Natural killer cell (primary cell): ENCODE measurements at regions not wholly inside any gene's neighbourhood (a gene's known extent, or its start where the extent isn't known, plus 50 kb on each side); places are given as distances from the start of the nearest gene placed in this dataset.

Experiments
- ATAC-seq, 3 donors: fragments of 150-1000 bp in 2 of 3; fragments of 200-7000 bp in 1 of 3; cut with Tn5 transposase; 1 replicate in 1 of 3; 2 replicates in 2 of 3; pipeline ENCODE4 v1.10.0; 2021; ENCODE audit warnings: mild to moderate bottlenecking in 2 of 3, moderate library complexity in 2 of 3
- DNase-seq, 2 donors: peaks; one replicate each; pipeline versions ENCODE4 v3.0.0 to v3.0.0-alpha.2; 2013 to 2021; ENCODE audit warnings: mixed read lengths in 1 of 2
- H3K27ac ChIP-seq: one replicate; pipeline ENCODE4 v1.5.1; 2013; ENCODE audit warnings: mild to moderate bottlenecking, low read length
- H3K27me3 ChIP-seq: one replicate; pipeline ENCODE4 v1.6.1; 2013; ENCODE audit warnings: low read length; ENCODE audit not compliant: control insufficient read depth, insufficient read depth
- H3K36me3 ChIP-seq: one replicate; pipeline ENCODE4 v1.6.1; 2013; ENCODE audit warnings: low read length; ENCODE audit not compliant: control insufficient read depth, insufficient read depth
- H3K4me1 ChIP-seq: one replicate; pipeline ENCODE4 v1.6.1; 2013; ENCODE audit warnings: low read length; ENCODE audit not compliant: control insufficient read depth, insufficient read depth
- H3K4me3 ChIP-seq: one replicate; pipeline ENCODE4 v1.5.1; 2013; ENCODE audit warnings: low read length
- H3K9me3 ChIP-seq: one replicate; pipeline ENCODE4 v1.6.1; 2013; ENCODE audit warnings: low read length; ENCODE audit not compliant: control insufficient read depth, insufficient read depth
- H3K27ac Mint-ChIP-seq, 2 donors: one replicate each; pipeline ENCODE4 v1.8.0; 2022; ENCODE audit warnings: mild to moderate bottlenecking in 2 of 2, mixed read lengths in 2 of 2, moderate library complexity in 1 of 2
- H3K27me3 Mint-ChIP-seq, 2 donors: one replicate each; pipeline ENCODE4 v1.8.0; 2022; ENCODE audit warnings: low read depth in 2 of 2, mixed read lengths in 2 of 2
- H3K36me3 Mint-ChIP-seq: one replicate; pipeline ENCODE4 v1.8.0; 2022; ENCODE audit warnings: mixed read lengths
- H3K4me1 Mint-ChIP-seq, 2 donors: one replicate each; pipeline ENCODE4 v1.8.0; 2022; ENCODE audit warnings: mixed read lengths in 2 of 2
- H3K4me3 Mint-ChIP-seq: one replicate; pipeline ENCODE4 v1.8.0; 2022; ENCODE audit warnings: mild to moderate bottlenecking, moderate library complexity, mixed read lengths
- H3K9me3 Mint-ChIP-seq, 2 donors: one replicate each; pipeline ENCODE4 v1.8.0; 2022; ENCODE audit warnings: mixed read lengths in 2 of 2
- WGBS: methylation state at CpG from one replicate; pipeline ENCODE4 v1.1.7; 2013; ENCODE audit warnings: missing lambda C conversion rate; ENCODE audit not compliant: insufficient coverage; 5-methylcytosine and 5-hydroxymethylcytosine counted together
- intact Hi-C: fragments of 100-400 bp; cut with micrococcal nuclease; formaldehyde crosslinking; loops from one replicate; pipeline ENCODE4 v1.14.2; 2022
- TF ChIP-seq, protein P1 (sequence below): fragments of 200-600 bp; IDR thresholded peaks from one replicate; pipeline ENCODE4 v1.8.0; 2022; ENCODE audit warnings: antibody characterized with exemption

DNA sequence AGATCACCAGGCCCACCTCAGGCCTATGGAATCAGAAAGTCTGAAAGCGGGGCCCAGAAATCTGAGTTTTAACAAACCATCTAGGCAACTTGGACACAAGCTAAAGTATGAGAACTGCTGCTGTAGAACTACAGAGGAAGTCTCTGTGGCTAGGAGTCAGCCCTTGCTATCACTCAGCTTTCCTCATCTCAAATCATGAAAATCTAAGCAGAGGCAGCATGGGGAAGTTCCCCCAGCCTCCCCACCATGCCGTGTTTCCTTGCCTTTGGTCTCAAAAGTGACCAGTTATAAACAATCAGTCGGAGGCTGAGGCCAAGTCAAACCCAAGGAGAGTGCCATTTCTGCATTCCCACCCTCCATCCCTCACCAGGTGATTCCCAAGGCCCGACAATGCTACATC is 404.7 kb downstream of the BCL11A start:
- Mint-ChIP-seq H3K27me3 (peaks cover 3 to 5% of the 10 kb centered on the region in 2 donors), H3K36me3 (no peaks in the 10 kb centered on the region), H3K4me3 (no peak overlapping the region), H3K4me1 (no peaks in the 10 kb centered on the region), H3K27ac (no peak overlapping the region), H3K9me3 (no peaks in the 10 kb centered on the region)
- ATAC-seq (no peak), DNase-seq (peak in 1 of 2 donors; percentile 2)
- Histone ChIP-seq H3K27ac (no peak overlapping the region), H3K9me3 (no peaks in the 10 kb centered on the region), H3K36me3 (no peaks in the 10 kb centered on the region), H3K27me3 (no peaks in the 10 kb centered on the region), H3K4me3 (no peak overlapping the region), H3K4me1 (peaks cover 5% of the 10 kb centered on the region)
- TF ChIP-seq, protein P1, sequence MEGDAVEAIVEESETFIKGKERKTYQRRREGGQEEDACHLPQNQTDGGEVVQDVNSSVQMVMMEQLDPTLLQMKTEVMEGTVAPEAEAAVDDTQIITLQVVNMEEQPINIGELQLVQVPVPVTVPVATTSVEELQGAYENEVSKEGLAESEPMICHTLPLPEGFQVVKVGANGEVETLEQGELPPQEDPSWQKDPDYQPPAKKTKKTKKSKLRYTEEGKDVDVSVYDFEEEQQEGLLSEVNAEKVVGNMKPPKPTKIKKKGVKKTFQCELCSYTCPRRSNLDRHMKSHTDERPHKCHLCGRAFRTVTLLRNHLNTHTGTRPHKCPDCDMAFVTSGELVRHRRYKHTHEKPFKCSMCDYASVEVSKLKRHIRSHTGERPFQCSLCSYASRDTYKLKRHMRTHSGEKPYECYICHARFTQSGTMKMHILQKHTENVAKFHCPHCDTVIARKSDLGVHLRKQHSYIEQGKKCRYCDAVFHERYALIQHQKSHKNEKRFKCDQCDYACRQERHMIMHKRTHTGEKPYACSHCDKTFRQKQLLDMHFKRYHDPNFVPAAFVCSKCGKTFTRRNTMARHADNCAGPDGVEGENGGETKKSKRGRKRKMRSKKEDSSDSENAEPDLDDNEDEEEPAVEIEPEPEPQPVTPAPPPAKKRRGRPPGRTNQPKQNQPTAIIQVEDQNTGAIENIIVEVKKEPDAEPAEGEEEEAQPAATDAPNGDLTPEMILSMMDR: no peak
- 30% methylated on average over 4 of the region's 4 CpGs for WGBS
- intact Hi-C loops: no loop called here

DNA sequence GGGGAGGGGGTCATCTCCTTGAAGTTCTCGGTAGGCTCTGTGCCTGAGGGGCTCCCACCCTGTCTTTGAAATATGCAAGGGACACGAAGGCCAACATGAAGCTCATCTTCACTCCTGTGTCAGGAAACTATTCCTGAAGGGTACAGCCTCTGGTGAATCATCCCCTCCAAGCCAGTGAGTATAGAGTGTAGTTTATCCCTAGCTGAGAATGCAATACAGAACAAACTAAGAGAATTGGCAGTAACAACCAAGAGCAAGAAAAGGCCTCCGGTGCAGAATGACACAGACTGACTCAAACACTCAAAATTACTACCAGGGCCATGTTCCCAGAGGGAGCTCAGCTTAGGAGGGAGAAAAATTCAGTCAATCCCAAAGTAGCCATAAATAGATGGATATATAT is 413.3 kb downstream of the BCL11A start:
- H3K4me3 ChIP-seq: no peak overlapping the region
- no peak overlapping the region for H3K27ac ChIP-seq
- no peak overlapping the region for H3K4me3 Mint-ChIP-seq
- H3K27me3 ChIP-seq: no peaks in the 10 kb centered on the region
- peaks cover 0 to 2% of the 10 kb centered on the region in 2 donors for H3K9me3 Mint-ChIP-seq
- H3K27me3 Mint-ChIP-seq: no peaks in the 10 kb centered on the region
- DNase-seq: no peak
- no peaks in the 10 kb centered on the region for H3K9me3 ChIP-seq
- no peaks in the 10 kb centered on the region for H3K36me3 Mint-ChIP-seq
- H3K36me3 ChIP-seq: no peaks in the 10 kb centered on the region
- intact Hi-C loops: no loop called here
- WGBS: 89% methylated on average over 3 of the region's 3 CpGs
- no peaks in the 10 kb centered on the region for H3K4me1 Mint-ChIP-seq
- ATAC-seq: no peak
- TF ChIP-seq, protein P1: no peak
- H3K4me1 ChIP-seq: no peaks in the 10 kb centered on the region
- H3K27ac Mint-ChIP-seq: no peak overlapping the region

DNA sequence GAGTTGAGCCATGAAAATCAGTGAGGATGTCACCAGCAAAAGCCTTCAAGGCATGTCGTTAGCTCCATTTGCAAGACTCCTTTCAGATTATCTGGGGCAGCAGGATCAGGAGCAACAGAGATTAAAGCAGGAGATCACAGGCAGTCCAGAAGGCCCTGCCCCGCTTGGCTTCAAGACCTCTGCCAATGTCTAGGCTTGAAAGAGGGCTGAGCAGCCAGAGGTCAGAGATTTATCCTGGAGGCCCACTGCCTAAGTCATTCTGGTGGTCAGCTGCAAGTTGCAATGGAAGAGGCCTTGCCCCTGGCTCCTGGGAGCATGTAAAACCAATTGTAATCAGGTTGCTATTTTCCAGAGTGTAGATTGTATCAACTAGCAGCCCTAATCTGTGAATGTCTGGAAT is 416.5 kb downstream of the BCL11A start:
- no peaks in the 10 kb centered on the region for H3K36me3 Mint-ChIP-seq
- intact Hi-C loops: no loop called here
- Histone ChIP-seq H3K27ac (no peak overlapping the region), H3K4me3 (no peak overlapping the region), H3K36me3 (no peaks in the 10 kb centered on the region), H3K27me3 (no peaks in the 10 kb centered on the region), H3K4me1 (no peaks in the 10 kb centered on the region), H3K9me3 (no peaks in the 10 kb centered on the region)
- WGBS: 92% methylated on average over 2 of the region's 2 CpGs
- no peak overlapping the region for H3K4me3 Mint-ChIP-seq
- DNase-seq (no peak), ATAC-seq (no peak)
- TF ChIP-seq, protein P1: no peak
- H3K27me3 Mint-ChIP-seq: no peaks in the 10 kb centered on the region
- no peak overlapping the region for H3K27ac Mint-ChIP-seq
- peaks cover 2 to 5% of the 10 kb centered on the region in 2 donors for H3K9me3 Mint-ChIP-seq
- no peaks in the 10 kb centered on the region for H3K4me1 Mint-ChIP-seq

DNA sequence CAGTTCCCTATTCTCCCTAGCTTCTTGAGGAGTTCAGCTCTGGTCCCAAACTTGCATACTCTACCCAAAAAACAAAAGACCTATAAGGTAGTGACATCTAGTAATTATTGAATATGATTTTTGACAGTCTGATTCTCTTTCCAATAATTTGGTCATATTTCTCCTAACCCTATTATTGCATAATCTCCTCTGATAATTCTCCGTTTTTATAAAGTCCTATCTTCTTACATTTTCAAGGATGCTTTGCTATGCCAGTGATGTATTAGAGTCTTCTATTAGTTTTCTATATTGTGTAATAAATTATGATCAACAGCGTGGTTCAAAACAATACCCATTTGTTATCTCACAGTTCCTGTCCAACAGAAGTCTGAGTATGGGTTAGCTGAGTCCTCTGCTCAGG is 426.3 kb downstream of the BCL11A start:
- Histone ChIP-seq H3K4me1 (no peaks in the 10 kb centered on the region), H3K9me3 (no peaks in the 10 kb centered on the region), H3K27ac (no peak overlapping the region), H3K4me3 (no peak overlapping the region), H3K27me3 (no peaks in the 10 kb centered on the region), H3K36me3 (no peaks in the 10 kb centered on the region)
- Mint-ChIP-seq H3K4me3 (no peak overlapping the region), H3K27me3 (no peaks in the 10 kb centered on the region), H3K4me1 (no peaks in the 10 kb centered on the region), H3K36me3 (no peaks in the 10 kb centered on the region), H3K27ac (no peak overlapping the region), H3K9me3 (no peaks in the 10 kb centered on the region)
- intact Hi-C loops: no loop called here
- 83% methylated on average over 1 of the region's 2 CpGs for WGBS
- ATAC-seq: no peak
- no peak for DNase-seq
- TF ChIP-seq, protein P1: no peak
